ENCODE measurements at regions not wholly inside any gene's neighbourhood (a gene's known extent, or its start where the extent isn't known, plus 50 kb on each side); places are given as distances from the start of the nearest gene placed in this dataset.

- TF ChIP-seq POLR2A (IDR thresholded peaks at IDR 0.05), result no peak
- TF ChIP-seq, protein P1, sequence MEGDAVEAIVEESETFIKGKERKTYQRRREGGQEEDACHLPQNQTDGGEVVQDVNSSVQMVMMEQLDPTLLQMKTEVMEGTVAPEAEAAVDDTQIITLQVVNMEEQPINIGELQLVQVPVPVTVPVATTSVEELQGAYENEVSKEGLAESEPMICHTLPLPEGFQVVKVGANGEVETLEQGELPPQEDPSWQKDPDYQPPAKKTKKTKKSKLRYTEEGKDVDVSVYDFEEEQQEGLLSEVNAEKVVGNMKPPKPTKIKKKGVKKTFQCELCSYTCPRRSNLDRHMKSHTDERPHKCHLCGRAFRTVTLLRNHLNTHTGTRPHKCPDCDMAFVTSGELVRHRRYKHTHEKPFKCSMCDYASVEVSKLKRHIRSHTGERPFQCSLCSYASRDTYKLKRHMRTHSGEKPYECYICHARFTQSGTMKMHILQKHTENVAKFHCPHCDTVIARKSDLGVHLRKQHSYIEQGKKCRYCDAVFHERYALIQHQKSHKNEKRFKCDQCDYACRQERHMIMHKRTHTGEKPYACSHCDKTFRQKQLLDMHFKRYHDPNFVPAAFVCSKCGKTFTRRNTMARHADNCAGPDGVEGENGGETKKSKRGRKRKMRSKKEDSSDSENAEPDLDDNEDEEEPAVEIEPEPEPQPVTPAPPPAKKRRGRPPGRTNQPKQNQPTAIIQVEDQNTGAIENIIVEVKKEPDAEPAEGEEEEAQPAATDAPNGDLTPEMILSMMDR (IDR thresholded peaks at IDR 0.05), result no peak
These were observed 330.6 kb downstream of the TENT4A start for GRCh38 chr5:7043797-7044196.
